Activated CD4-positive, alpha-beta T cell treated with anti-CD3 and anti-CD28 coated beads, Interleukin-2, amount 50 U/mL, for 24 hours (primary cell): ENCODE measurements at regions not wholly inside any gene's neighbourhood (a gene's known extent, or its start where the extent isn't known, plus 50 kb on each side); places are given as distances from the start of the nearest gene placed in this dataset.

Experiments used
- DNase-seq, 2 donors: peaks; one replicate each; pipeline ENCODE4 v3.0.0-alpha.2; 2020; ENCODE audit warnings: low read depth in 1 of 2, low spot score in 1 of 2

DNA sequence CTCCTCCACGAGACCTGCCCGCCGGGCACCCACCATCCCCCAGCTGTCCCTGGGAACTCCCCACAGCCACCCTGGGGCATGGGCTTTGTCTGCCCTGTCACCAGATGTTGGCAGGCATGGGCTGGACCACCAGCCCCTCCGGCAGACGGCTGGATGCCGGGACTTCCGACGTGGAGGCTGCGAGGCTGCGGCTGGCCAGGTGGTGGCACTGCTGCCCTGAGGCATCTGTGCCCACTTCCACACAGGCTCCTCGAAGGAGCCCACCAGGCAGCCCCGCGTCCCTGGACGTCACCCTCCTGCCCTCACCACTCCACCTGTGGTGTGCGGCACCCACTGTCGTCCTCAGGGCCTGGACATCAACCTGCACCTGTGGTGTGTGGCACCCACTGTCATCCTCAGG, 319.9 kb upstream of the SALL3 start:
- no peak for DNase-seq

- DNase-seq, result no peak
Observed at GRCh38 chr18:78660311-78660710, 319.3 kb upstream of the SALL3 start.

DNA sequence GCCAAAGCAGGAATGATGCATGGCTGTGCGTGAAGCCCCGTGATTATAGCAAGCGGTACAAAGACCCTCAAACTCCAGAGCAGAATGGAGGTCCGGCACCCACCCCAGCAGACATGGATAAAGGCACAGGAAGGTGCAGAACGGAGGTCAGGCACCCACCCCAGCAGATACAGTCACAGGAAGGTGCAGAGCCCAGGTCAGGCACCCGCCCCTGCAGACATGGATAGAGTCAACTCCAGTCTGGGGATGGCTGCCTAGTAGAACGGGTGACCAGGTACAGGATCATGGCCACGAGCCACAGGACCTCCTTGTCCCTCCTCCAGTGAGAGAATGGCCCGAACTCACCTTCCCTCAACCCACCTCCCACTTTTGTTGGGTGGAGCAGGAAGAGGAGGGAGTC, 318.3 kb upstream of the SALL3 start:
- DNase-seq, result no peak

DNA sequence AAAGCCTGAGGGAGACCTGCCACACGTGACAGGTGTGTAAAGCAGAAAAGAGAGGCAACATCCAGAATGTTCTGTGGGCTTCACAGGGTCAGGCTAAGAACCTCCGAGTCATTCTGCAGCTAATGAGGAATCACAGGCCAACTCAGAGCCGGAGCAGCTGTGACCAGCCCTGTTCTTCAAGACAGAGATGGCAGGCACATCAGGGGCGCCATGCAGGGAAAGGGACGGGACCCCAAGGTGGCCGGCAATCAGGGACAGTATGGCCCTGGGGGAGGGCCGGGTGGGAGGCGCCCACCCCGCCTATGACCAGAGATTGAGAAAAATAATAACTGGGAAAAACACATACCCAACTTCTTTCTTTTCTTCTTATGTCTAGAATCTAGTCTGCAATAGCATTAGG, 316.7 kb upstream of the SALL3 start:
- no peak for DNase-seq

- DNase-seq, result no peak
Observed at GRCh38 chr18:78664048-78664447, 315.6 kb upstream of the SALL3 start.

DNA sequence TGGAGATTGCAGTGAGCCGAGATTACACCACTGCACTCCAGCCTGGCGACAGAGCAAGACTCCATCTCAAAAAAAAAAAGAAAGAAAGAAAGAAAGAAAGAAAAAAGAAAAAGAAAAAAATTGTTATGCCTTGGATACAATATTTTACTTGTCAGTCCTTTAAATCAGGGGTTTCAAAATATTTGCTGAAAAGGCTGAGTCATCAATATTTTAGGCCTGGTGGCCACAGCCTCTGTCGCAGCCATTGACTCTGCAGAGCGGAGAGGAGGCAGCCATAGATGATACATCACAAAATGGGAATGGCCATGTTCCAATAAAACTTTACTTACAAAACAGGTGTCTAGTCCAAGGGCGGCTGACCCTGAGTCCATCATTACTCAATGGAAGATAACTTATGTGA, 314.8 kb upstream of the SALL3 start:
- DNase-seq, result no peak

DNA sequence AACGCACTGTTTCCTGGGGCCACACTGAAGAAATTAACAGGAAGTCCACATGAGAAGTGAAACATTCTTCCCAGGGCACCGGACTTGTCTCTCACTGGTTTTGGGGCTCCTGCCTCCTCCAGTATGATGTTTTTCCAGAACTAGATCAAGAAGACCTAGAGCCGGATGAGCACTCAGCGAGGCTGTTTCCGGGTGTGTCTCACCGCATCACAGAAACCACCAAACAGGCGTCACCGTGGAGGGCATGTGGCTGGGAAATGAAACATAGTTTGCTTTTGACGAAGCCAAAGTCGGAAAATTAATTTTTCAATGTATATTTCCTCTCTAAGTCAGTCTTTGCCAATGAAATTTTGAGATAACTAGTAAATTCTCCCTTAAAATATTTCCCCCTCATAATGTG, 314.0 kb upstream of the SALL3 start:
- no peak for DNase-seq

- DNase-seq, result no peak
Observed at GRCh38 chr18:78666666-78667335, 312.8 kb upstream of the SALL3 start.

DNA sequence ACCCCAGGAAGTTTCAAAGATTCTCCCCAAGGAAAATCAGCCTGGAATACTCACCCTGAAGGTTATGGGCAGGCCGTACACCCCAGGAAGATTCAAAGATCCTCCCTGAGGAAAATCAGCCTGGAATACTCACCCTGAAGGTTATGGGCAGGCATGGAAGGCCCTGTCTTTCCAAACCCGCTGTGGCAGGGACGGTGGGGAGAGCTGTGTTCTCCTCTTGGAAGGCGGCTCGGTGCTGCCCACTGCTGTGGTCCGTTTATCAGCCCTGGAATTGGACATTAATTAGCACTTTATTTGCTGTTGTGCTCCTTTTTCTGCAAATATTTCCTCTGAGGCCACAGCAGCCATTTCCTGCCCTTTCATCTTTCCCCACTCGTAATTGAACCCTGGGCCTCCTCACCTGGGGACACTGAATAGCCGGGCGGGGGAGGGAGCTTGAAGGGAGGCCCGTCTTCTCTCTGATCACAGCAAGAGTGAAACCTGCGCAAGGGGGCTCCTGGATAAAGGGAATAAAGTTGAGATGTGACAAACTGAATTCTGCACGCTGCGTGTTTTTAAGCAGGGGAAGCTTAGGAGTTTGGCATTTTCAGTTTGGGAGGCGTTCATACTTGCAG, 308.7 kb upstream of the SALL3 start:
- DNase-seq, result no peak

DNA sequence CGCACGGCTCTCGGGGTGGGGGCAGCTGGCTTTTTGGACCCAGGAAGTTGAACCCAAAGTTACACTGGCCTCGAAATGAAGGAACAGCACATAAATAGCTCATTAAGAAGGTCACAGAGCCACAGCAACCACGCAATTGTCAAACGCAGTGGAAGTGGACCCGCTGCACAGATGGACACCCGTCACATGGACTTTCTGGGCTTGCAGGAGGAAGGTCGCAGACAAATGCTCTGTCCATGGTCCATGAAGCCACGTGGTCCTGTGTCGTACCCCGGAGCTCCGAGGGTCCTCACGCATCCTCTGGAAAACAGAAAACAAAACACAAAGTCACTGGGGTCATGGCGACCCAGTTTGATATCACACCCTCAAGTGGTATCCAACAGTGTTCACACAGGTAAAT, 308.1 kb upstream of the SALL3 start:
- DNase-seq, result no peak

GRCh38 chr18:78672862-78673446, 306.7 kb upstream of the SALL3 start:
- DNase-seq, result no peak

- DNase-seq, result no peak
Observed at GRCh38 chr18:78673516-78674321, 305.9 kb upstream of the SALL3 start.

- no peak for DNase-seq
Observed at GRCh38 chr18:78675231-78675630, 304.4 kb upstream of the SALL3 start.

GRCh38 chr18:78676622-78677482, 302.8 kb upstream of the SALL3 start:
- no peak for DNase-seq

DNA sequence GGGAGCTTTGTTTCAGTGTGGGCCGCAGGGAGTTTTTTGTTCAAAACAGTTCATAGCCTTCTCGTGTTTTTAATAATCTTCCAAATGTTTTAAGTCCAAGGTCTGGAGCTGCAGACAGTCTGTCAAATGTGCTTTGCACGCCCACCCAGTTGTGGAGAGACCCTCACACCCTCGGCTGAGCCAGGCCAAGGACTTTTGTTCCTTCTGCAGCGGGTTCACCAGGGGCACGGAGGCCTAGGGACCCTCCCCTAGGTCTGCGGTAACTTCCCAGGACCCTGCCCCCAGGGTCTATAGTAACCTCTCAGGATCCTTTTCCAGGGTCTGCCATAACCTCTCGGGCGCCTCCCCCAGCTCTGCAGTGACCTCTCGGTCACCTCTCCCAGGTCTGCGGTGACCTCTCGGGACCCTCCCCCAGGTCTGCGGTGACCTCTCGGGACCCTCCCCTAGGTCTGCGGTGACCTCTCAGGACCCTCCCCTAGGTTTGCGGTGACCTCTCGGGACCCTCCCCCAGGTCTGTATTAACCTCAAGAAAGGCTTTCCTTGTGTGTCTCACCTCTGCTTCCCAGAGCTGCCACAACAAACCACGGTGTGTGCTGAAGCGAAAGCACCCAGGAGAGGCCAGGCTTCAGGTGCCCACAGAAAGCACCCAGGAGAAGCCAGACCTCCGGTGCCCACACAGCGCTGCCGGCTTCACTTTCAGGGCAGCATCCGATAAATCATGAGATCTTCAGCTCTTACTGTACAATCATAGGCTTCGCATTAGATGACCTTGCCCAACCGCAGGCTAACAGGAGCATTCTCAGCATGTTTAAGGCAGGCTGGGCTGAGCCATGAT, 301.9 kb upstream of the SALL3 start:
- DNase-seq, result no peak

GRCh38 chr18:78678318-78678695, 301.3 kb upstream of the SALL3 start:
- no peak for DNase-seq

- no peak for DNase-seq
Observed at GRCh38 chr18:78679031-78679430, 300.6 kb upstream of the SALL3 start.

- DNase-seq, result no peak
Observed at GRCh38 chr18:78679613-78680260, 299.9 kb upstream of the SALL3 start.

- DNase-seq, result no peak
Observed at GRCh38 chr18:78681396-78681795, 298.2 kb upstream of the SALL3 start.

DNA sequence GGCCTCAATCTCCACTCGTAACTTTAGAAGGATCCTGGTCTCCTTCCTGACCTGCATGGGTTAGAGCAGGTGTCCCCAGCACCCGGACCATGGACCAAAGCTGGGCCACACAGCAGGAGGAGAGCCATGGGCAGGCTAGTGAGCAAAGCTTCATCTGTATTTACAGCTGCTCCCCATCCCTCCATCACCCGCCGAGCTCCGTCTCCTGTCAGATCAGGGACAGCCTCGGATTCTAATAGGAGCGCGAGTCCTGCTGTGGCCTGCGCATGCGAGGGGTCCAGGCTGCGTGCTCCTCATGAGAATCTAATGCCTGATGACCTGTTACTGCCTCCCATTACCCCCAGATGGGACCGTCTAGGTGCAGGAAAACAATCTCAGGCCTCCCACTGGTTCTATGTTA, 297.7 kb upstream of the SALL3 start:
- DNase-seq, result no peak
